ENCODE measurements at regions not wholly inside any gene's neighbourhood (a gene's known extent, or its start where the extent isn't known, plus 50 kb on each side); places are given as distances from the start of the nearest gene placed in this dataset.

- CTCF ChIA-PET = no interaction called here
These were observed 936.6 kb upstream of the EPHA5 start for GRCh38 chr4:66606908-66607307.

GRCh38 chr4:66606215-66606614, 935.9 kb upstream of the EPHA5 start:
- DNase-seq (ENCODE audit: low read depth, low spot score) (no peak), ATAC-seq (no peak)
- intact Hi-C loops (cut with micrococcal nuclease; ENCODE audit: unreplicated experiment) (no loop called here), in situ Hi-C loops (cut with HindIII; ENCODE audit: low pct_unique_long_range_greater_than_20kb, low sequenced_read_pairs) (no loop called here)
- Histone ChIP-seq H3K27me3 (ENCODE audit: control insufficient read depth, insufficient read depth, low read length) (no peaks in the 10 kb centered on the region), H3K36me3 (ENCODE audit: control insufficient read depth, insufficient read depth, low read length) (no peaks in the 10 kb centered on the region), H3K9me3 (ENCODE audit: control insufficient read depth, insufficient read depth, low read depth, low read length) (no peaks in the 10 kb centered on the region), H3K27ac (ENCODE audit: low read length) (peak overlapping the region; percentile 17; the same call in 1 of the 2 replicates), H3K4me1 (ENCODE audit: control insufficient read depth, insufficient read depth, low read length) (peaks cover 4% of the 10 kb centered on the region; the same call in 1 of the 2 replicates), H3K4me3 (ENCODE audit: low read depth in 2 of 2, low read length in 2 of 2) (no peak overlapping the region)
- TF ChIP-seq REST (IDR thresholded peaks at IDR 0.05; ENCODE audit: insufficient read depth in 1 of 2, low read depth in 2 of 2, low read length in 1 of 2) (no peak), POLR2AphosphoS5 (IDR thresholded peaks at IDR 0.05; ENCODE audit: low read depth, low read length) (no peak), TCF7L2 (IDR thresholded peaks at IDR 0.05; ENCODE audit: low read depth, low read length) (no peak), SIN3A (IDR thresholded peaks at IDR 0.05; ENCODE audit: borderline replicate concordance, insufficient read depth, low read depth, low read length) (no peak), CTCF (IDR thresholded peaks at IDR 0.05) (no peak)
- POLR2A ChIA-PET = no interaction called here
- BruUV-seq (replicated peaks) = no TSS peak
- CTCF ChIA-PET = interaction anchor here (0.6 kb wide), 1 partner anchor 12 kb away, joined by 4 read pairs; no protein-coding TSS in a partner anchor

More at GRCh38 chr4:66606908-66607307, 936.6 kb upstream of the EPHA5 start:
- in situ Hi-C loops (cut with HindIII; ENCODE audit: low pct_unique_long_range_greater_than_20kb, low sequenced_read_pairs) = no loop called here
- intact Hi-C loops (cut with micrococcal nuclease; ENCODE audit: unreplicated experiment) = no loop called here
- TF ChIP-seq REST (IDR thresholded peaks at IDR 0.05; ENCODE audit: insufficient read depth in 1 of 2, low read depth in 2 of 2, low read length in 1 of 2) = no peak
- TF ChIP-seq POLR2AphosphoS5 (IDR thresholded peaks at IDR 0.05; ENCODE audit: low read depth, low read length) = no peak
- no peak for TF ChIP-seq CTCF (IDR thresholded peaks at IDR 0.05)
- TF ChIP-seq SIN3A (IDR thresholded peaks at IDR 0.05; ENCODE audit: borderline replicate concordance, insufficient read depth, low read depth, low read length) = no peak
- 0 out of 2 replicates have a peak, but pooled peaks have one; percentile 42 for TF ChIP-seq TCF7L2 (IDR thresholded peaks at IDR 0.05; ENCODE audit: low read depth, low read length)
- DNase-seq (ENCODE audit: low read depth, low spot score) (no peak), ATAC-seq (no peak)
- Histone ChIP-seq H3K27me3 (ENCODE audit: control insufficient read depth, insufficient read depth, low read length) (no peaks in the 10 kb centered on the region), H3K27ac (ENCODE audit: low read length) (peak overlapping the region; percentile 44; the same call in 1 of the 2 replicates), H3K4me3 (ENCODE audit: low read depth in 2 of 2, low read length in 2 of 2) (no peak overlapping the region), H3K36me3 (ENCODE audit: control insufficient read depth, insufficient read depth, low read length) (no peaks in the 10 kb centered on the region), H3K4me1 (ENCODE audit: control insufficient read depth, insufficient read depth, low read length) (peaks cover 4% of the 10 kb centered on the region; the same call in 1 of the 2 replicates), H3K9me3 (ENCODE audit: control insufficient read depth, insufficient read depth, low read depth, low read length) (no peaks in the 10 kb centered on the region)
- BruUV-seq (replicated peaks) = no TSS peak
- POLR2A ChIA-PET = no interaction called here

All from Panc1 (cell line).